ENCODE measurements at regions not wholly inside any gene's neighbourhood (a gene's known extent, or its start where the extent isn't known, plus 50 kb on each side); places are given as distances from the start of the nearest gene placed in this dataset.
"Not testable (repeated sequence)": the region's sequence is repeated elsewhere in the genome, so short reads cannot be mapped to it uniquely, and the experiment has no call there.

- Histone ChIP-seq H3K27me3 (ENCODE audit: insufficient read depth, low read length) (no peaks in the 10 kb centered on the region), H3K4me1 (ENCODE audit: insufficient read depth, low read length) (no peaks in the 10 kb centered on the region), H3K36me3 (ENCODE audit: insufficient read depth, low read depth, low read length) (no peaks in the 10 kb centered on the region), H3K9ac (ENCODE audit: low read depth, low read length) (no peak overlapping the region), H3K9me3 (ENCODE audit: insufficient read depth, low read depth, low read length) (no peaks in the 10 kb centered on the region), H3K27ac (ENCODE audit: low read length) (no peak overlapping the region), H3K4me3 (ENCODE audit: low read length) (no peak overlapping the region)
Measured at GRCh38 chr1:194693244-194693643, 1506.8 kb upstream of the B3GALT2 start.

DNA sequence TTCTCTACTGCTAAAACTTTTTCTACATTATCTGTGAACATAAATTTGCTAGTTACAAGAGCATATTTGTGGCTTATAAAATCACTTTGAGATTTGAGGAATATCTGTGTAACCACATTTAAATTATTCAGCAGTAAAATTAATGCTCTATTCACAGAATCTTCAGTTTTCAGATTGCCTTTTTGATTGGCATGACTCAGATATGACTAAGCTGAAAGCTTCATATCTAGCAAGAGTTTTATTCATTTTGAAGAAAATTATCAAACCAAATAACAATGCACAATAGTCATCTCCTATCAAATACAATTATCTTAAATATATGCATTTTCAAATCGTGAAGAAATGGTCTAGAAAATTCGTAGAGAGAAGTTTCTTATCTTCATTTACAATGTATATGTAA lies 1498.2 kb upstream of the B3GALT2 start:
- no peak overlapping the region for H3K27ac ChIP-seq (ENCODE audit: low read length)
- no peaks in the 10 kb centered on the region for H3K4me1 ChIP-seq (ENCODE audit: insufficient read depth, low read length)
- H3K4me3 ChIP-seq (ENCODE audit: low read length): no peak overlapping the region
- H3K27me3 ChIP-seq (ENCODE audit: insufficient read depth, low read length): no peaks in the 10 kb centered on the region
- no peak overlapping the region for H3K9ac ChIP-seq (ENCODE audit: low read depth, low read length)
- no peaks in the 10 kb centered on the region for H3K9me3 ChIP-seq (ENCODE audit: insufficient read depth, low read depth, low read length)
- no peaks in the 10 kb centered on the region for H3K36me3 ChIP-seq (ENCODE audit: insufficient read depth, low read depth, low read length)

GRCh38 chr1:194658090-194658439 lies 1471.7 kb upstream of the B3GALT2 start:
- Histone ChIP-seq H3K4me3 (ENCODE audit: low read length) (no peak overlapping the region), H3K36me3 (ENCODE audit: insufficient read depth, low read depth, low read length) (no peaks in the 10 kb centered on the region), H3K27me3 (ENCODE audit: insufficient read depth, low read length) (no peaks in the 10 kb centered on the region), H3K9ac (ENCODE audit: low read depth, low read length) (no peak overlapping the region), H3K4me1 (ENCODE audit: insufficient read depth, low read length) (no peaks in the 10 kb centered on the region), H3K27ac (ENCODE audit: low read length) (no peak overlapping the region), H3K9me3 (ENCODE audit: insufficient read depth, low read depth, low read length) (no peaks in the 10 kb centered on the region)

GRCh38 chr1:194654956-194655355 lies 1468.5 kb upstream of the B3GALT2 start:
- no peaks in the 10 kb centered on the region for H3K27me3 ChIP-seq (ENCODE audit: insufficient read depth, low read length)

DNA sequence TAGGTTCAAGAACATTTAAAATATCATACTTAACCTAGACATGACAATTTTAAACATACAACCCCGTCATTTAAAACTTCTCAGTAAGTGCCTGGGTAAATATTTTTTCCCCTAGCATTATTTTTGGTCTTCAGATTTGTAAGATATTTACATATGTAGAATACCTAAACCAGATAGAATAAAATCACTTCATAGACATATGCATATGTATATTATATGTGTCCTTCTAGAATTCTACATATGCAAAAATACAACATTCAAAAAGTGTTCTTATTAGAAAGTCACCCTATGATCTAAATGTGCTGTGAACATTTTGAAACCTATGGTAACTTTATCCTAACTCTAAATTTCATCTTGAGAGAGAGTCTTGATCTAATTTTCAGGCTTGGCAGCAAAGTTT lies 1467.0 kb upstream of the B3GALT2 start:
- H3K9me3 ChIP-seq (ENCODE audit: insufficient read depth, low read depth, low read length): no peaks in the 10 kb centered on the region
- H3K36me3 ChIP-seq (ENCODE audit: insufficient read depth, low read depth, low read length): no peaks in the 10 kb centered on the region
- H3K4me1 ChIP-seq (ENCODE audit: insufficient read depth, low read length): no peaks in the 10 kb centered on the region
- H3K27ac ChIP-seq (ENCODE audit: low read length): no peak overlapping the region
- H3K27me3 ChIP-seq (ENCODE audit: insufficient read depth, low read length): no peaks in the 10 kb centered on the region
- H3K4me3 ChIP-seq (ENCODE audit: low read length): no peak overlapping the region
- no peak overlapping the region for H3K9ac ChIP-seq (ENCODE audit: low read depth, low read length)

More at GRCh38 chr1:194654956-194655355, 1468.5 kb upstream of the B3GALT2 start:
- Histone ChIP-seq H3K4me3 (ENCODE audit: low read length) (no peak overlapping the region), H3K9me3 (ENCODE audit: insufficient read depth, low read depth, low read length) (no peaks in the 10 kb centered on the region), H3K4me1 (ENCODE audit: insufficient read depth, low read length) (no peaks in the 10 kb centered on the region), H3K9ac (ENCODE audit: low read depth, low read length) (no peak overlapping the region), H3K36me3 (ENCODE audit: insufficient read depth, low read depth, low read length) (no peaks in the 10 kb centered on the region), H3K27ac (ENCODE audit: low read length) (no peak overlapping the region)

DNA sequence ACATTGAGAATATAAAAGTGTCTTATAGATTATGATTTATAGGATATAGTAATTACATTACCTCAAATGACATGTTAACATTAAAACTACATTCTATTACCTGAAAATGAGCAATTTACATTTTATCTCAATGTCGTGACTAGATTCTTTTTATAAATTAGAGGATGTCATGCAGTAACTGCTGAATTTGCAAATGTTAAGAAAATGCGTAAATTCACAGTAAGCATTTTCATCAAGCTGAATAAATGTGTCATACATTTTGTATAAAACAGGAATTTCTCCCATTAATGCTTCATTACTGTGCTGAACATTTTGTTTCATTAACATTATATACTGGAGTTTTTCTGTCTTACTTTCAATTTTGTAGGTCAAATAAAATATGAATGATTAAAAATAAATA lies 1460.7 kb upstream of the B3GALT2 start:
- Histone ChIP-seq H3K9ac (ENCODE audit: low read depth, low read length) (no peak overlapping the region), H3K27ac (ENCODE audit: low read length) (no peak overlapping the region), H3K9me3 (ENCODE audit: insufficient read depth, low read depth, low read length) (no peaks in the 10 kb centered on the region), H3K4me1 (ENCODE audit: insufficient read depth, low read length) (no peaks in the 10 kb centered on the region), H3K36me3 (ENCODE audit: insufficient read depth, low read depth, low read length) (no peaks in the 10 kb centered on the region), H3K27me3 (ENCODE audit: insufficient read depth, low read length) (no peaks in the 10 kb centered on the region), H3K4me3 (ENCODE audit: low read length) (no peak overlapping the region)

GRCh38 chr1:194644528-194644927 lies 1458.1 kb upstream of the B3GALT2 start:
- no peak overlapping the region for H3K4me3 ChIP-seq (ENCODE audit: low read length)
- no peak overlapping the region for H3K27ac ChIP-seq (ENCODE audit: low read length)
- no peak overlapping the region for H3K9ac ChIP-seq (ENCODE audit: low read depth, low read length)

DNA sequence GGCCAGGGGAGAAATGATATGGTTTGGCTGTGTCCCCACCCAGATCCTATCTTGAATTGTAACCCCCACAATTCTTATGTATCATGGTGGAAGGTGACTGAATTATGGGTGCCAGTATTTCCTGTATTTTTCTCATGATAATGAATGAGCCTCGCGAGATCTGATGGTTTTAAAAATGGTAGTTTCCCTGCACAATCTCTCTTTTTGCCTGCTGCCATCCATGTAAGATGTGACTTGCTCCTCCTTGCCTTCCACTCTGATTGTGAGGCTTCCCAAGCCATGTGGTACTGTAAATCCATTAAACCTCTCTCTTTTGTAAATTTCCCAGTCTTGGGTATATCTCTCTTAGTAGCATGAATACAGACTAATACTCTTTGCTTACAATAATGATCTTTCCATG lies 1453.9 kb upstream of the B3GALT2 start:
- no peaks in the 10 kb centered on the region for H3K27me3 ChIP-seq (ENCODE audit: insufficient read depth, low read length)
- no peak overlapping the region for H3K9ac ChIP-seq (ENCODE audit: low read depth, low read length)
- H3K9me3 ChIP-seq (ENCODE audit: insufficient read depth, low read depth, low read length): no peaks in the 10 kb centered on the region
- no peaks in the 10 kb centered on the region for H3K36me3 ChIP-seq (ENCODE audit: insufficient read depth, low read depth, low read length)
- H3K27ac ChIP-seq (ENCODE audit: low read length): no peak overlapping the region
- no peaks in the 10 kb centered on the region for H3K4me1 ChIP-seq (ENCODE audit: insufficient read depth, low read length)
- H3K4me3 ChIP-seq (ENCODE audit: low read length): no peak overlapping the region

More at GRCh38 chr1:194644528-194644927, 1458.1 kb upstream of the B3GALT2 start:
- Histone ChIP-seq H3K27me3 (ENCODE audit: insufficient read depth, low read length) (no peaks in the 10 kb centered on the region), H3K36me3 (ENCODE audit: insufficient read depth, low read depth, low read length) (no peaks in the 10 kb centered on the region), H3K9me3 (ENCODE audit: insufficient read depth, low read depth, low read length) (no peaks in the 10 kb centered on the region), H3K4me1 (ENCODE audit: insufficient read depth, low read length) (no peaks in the 10 kb centered on the region)

DNA sequence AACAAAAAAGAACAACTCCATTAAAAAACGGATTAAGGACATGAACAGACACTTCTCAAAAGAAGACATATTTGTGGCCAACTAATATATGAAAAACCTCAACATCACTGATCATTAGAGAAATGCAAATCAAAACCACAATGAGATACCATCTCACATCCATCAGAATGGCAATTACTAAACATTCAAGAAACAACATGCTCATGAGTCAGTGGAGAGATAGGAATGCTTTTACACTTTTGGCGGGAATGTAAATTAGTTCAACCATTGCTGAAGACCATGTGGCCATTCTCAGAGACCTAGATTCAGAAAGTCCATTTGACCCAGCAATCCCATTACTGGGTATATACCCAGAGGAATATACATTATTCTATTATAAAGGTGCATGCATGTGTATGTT lies 1442.6 kb upstream of the B3GALT2 start:
- H3K27ac ChIP-seq (ENCODE audit: low read length): no peak overlapping the region
- no peaks in the 10 kb centered on the region for H3K27me3 ChIP-seq (ENCODE audit: insufficient read depth, low read length)
- H3K9me3 ChIP-seq (ENCODE audit: insufficient read depth, low read depth, low read length): no peaks in the 10 kb centered on the region; the same call in none of the 2 replicates
- no peak overlapping the region for H3K4me3 ChIP-seq (ENCODE audit: low read length)
- no peaks in the 10 kb centered on the region for H3K36me3 ChIP-seq (ENCODE audit: insufficient read depth, low read depth, low read length)
- no peaks in the 10 kb centered on the region for H3K4me1 ChIP-seq (ENCODE audit: insufficient read depth, low read length)
- no peak overlapping the region for H3K9ac ChIP-seq (ENCODE audit: low read depth, low read length)

- no peak overlapping the region for H3K27ac ChIP-seq (ENCODE audit: low read length)
- no peaks in the 10 kb centered on the region for H3K4me1 ChIP-seq (ENCODE audit: insufficient read depth, low read length)
- H3K9ac ChIP-seq (ENCODE audit: low read depth, low read length): no peak overlapping the region
- no peaks in the 10 kb centered on the region for H3K36me3 ChIP-seq (ENCODE audit: insufficient read depth, low read depth, low read length)
- no peak overlapping the region for H3K4me3 ChIP-seq (ENCODE audit: low read length)
- H3K27me3 ChIP-seq (ENCODE audit: insufficient read depth, low read length): no peaks in the 10 kb centered on the region
- no peaks in the 10 kb centered on the region; the same call in none of the 2 replicates for H3K9me3 ChIP-seq (ENCODE audit: insufficient read depth, low read depth, low read length)
Measured at GRCh38 chr1:194624833-194625232, 1438.4 kb upstream of the B3GALT2 start.

- no peak overlapping the region for H3K9ac ChIP-seq (ENCODE audit: low read depth, low read length)
- no peaks in the 10 kb centered on the region; the same call in 1 of the 2 replicates for H3K9me3 ChIP-seq (ENCODE audit: insufficient read depth, low read depth, low read length)
- H3K4me1 ChIP-seq (ENCODE audit: insufficient read depth, low read length): no peaks in the 10 kb centered on the region
- H3K27ac ChIP-seq (ENCODE audit: low read length): no peak overlapping the region
- H3K36me3 ChIP-seq (ENCODE audit: insufficient read depth, low read depth, low read length): no peaks in the 10 kb centered on the region
- H3K27me3 ChIP-seq (ENCODE audit: insufficient read depth, low read length): no peaks in the 10 kb centered on the region
- no peak overlapping the region for H3K4me3 ChIP-seq (ENCODE audit: low read length)
Measured at GRCh38 chr1:194618101-194618500, 1431.7 kb upstream of the B3GALT2 start.

- H3K4me3 ChIP-seq (ENCODE audit: low read length); H3K27ac ChIP-seq (ENCODE audit: low read length); H3K36me3 ChIP-seq (ENCODE audit: insufficient read depth, low read depth, low read length); H3K9me3 ChIP-seq (ENCODE audit: insufficient read depth, low read depth, low read length); H3K9ac ChIP-seq (ENCODE audit: low read depth, low read length); H3K27me3 ChIP-seq (ENCODE audit: insufficient read depth, low read length); H3K4me1 ChIP-seq (ENCODE audit: insufficient read depth, low read length): not testable (repeated sequence)
Measured at GRCh38 chr1:194617272-194617671, 1430.9 kb upstream of the B3GALT2 start.

DNA sequence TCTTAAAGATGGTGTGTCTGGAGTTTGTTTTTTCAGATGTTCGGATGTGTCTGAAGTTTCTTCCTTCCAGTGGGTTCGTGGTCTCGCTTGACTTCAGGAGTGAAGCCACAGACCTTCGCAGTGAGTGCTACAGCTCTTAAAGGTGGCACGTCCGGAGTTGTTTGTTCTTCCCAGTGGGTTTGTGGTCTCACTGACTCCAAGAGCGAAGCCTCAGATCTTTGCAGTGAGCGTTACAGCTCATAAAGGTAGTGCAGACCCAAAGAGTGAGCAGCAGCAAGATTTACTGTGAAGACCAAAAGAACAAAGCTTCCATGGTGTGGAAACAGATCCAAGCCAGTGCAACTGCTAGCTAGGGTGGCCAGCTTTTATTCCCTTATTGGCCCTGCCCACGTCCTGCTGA lies 1430.4 kb upstream of the B3GALT2 start:
- Histone ChIP-seq H3K9ac (ENCODE audit: low read depth, low read length) (no peak overlapping the region), H3K36me3 (ENCODE audit: insufficient read depth, low read depth, low read length) (no peaks in the 10 kb centered on the region), H3K27ac (ENCODE audit: low read length) (no peak overlapping the region), H3K9me3 (ENCODE audit: insufficient read depth, low read depth, low read length) (no peaks in the 10 kb centered on the region; the same call in 1 of the 2 replicates), H3K4me1 (ENCODE audit: insufficient read depth, low read length) (no peaks in the 10 kb centered on the region), H3K4me3 (ENCODE audit: low read length) (no peak overlapping the region), H3K27me3 (ENCODE audit: insufficient read depth, low read length) (no peaks in the 10 kb centered on the region)
